ENCODE measurements at regions not wholly inside any gene's neighbourhood (a gene's known extent, or its start where the extent isn't known, plus 50 kb on each side); places are given as distances from the start of the nearest gene placed in this dataset.

GRCh38 chr15:93469994-93470393, 381.0 kb upstream of the RGMA start:
- no peak for DNase-seq

GRCh38 chr15:93467337-93467736, 378.3 kb upstream of the RGMA start:
- DNase-seq = no peak

GRCh38 chr15:93466380-93466779, 377.4 kb upstream of the RGMA start:
- no peak for DNase-seq

GRCh38 chr15:93462690-93463089, 373.7 kb upstream of the RGMA start:
- DNase-seq = no peak

- no peak for DNase-seq
Measured at GRCh38 chr15:93460717-93461116, 371.7 kb upstream of the RGMA start.

GRCh38 chr15:93459396-93459795, 370.4 kb upstream of the RGMA start:
- DNase-seq = no peak

- DNase-seq = no peak
Measured at GRCh38 chr15:93458597-93458996, 369.6 kb upstream of the RGMA start.

- no peak for DNase-seq
Measured at GRCh38 chr15:93454788-93455187, 365.8 kb upstream of the RGMA start.

GRCh38 chr15:93452537-93453211, 363.7 kb upstream of the RGMA start:
- no peak for DNase-seq

- DNase-seq = no peak
Measured at GRCh38 chr15:93451822-93452221, 362.8 kb upstream of the RGMA start.

GRCh38 chr15:93451265-93451664, 362.3 kb upstream of the RGMA start:
- DNase-seq = peak; percentile 69

GRCh38 chr15:93449798-93450197, 360.8 kb upstream of the RGMA start:
- no peak for DNase-seq

- DNase-seq = no peak
Measured at GRCh38 chr15:93438310-93438709, 349.3 kb upstream of the RGMA start.

- DNase-seq = no peak
Measured at GRCh38 chr15:93432474-93432873, 343.5 kb upstream of the RGMA start.

- DNase-seq = no peak
Measured at GRCh38 chr15:93428807-93429351, 339.9 kb upstream of the RGMA start.

- DNase-seq = no peak
Measured at GRCh38 chr15:93428150-93428549, 339.1 kb upstream of the RGMA start.

GRCh38 chr15:93424131-93424530, 335.1 kb upstream of the RGMA start:
- no peak for DNase-seq

GRCh38 chr15:93422476-93422875, 333.5 kb upstream of the RGMA start:
- DNase-seq = no peak

- DNase-seq = no peak
Measured at GRCh38 chr15:93420477-93420876, 331.5 kb upstream of the RGMA start.

- no peak for DNase-seq
Measured at GRCh38 chr15:93420050-93420452, 331.0 kb upstream of the RGMA start.

GRCh38 chr15:93418566-93418965, 329.6 kb upstream of the RGMA start:
- DNase-seq = no peak

GRCh38 chr15:93417631-93418030, 328.6 kb upstream of the RGMA start:
- DNase-seq = no peak

GRCh38 chr15:93417156-93417555, 328.1 kb upstream of the RGMA start:
- DNase-seq = no peak

GRCh38 chr15:93415576-93415975, 326.6 kb upstream of the RGMA start:
- no peak for DNase-seq

- no peak for DNase-seq
Measured at GRCh38 chr15:93414576-93415231, 325.7 kb upstream of the RGMA start.
